Mammary epithelial cell (primary cell): ENCODE measurements at regions not wholly inside any gene's neighbourhood (a gene's known extent, or its start where the extent isn't known, plus 50 kb on each side); places are given as distances from the start of the nearest gene placed in this dataset.

Source experiments
- CTCF ChIP-seq, 2 donors: IDR thresholded peaks in 1 of 2; conservative IDR thresholded peaks in 1 of 2; 2 replicates each; pipeline ENCODE4 v1.5.1; 2011 to 2012; ENCODE audit warnings: inconsistent platforms in 2 of 2, low read length in 2 of 2, mild to moderate bottlenecking in 2 of 2, control low read depth in 1 of 2, low read depth in 1 of 2; ENCODE audit not compliant: insufficient read depth in 1 of 2; ENCODE audit errors: extremely low read depth in 1 of 2
- EZH2 ChIP-seq: IDR thresholded peaks from 2 replicates; pipeline ENCODE4 v1.6.1; 2012; ENCODE audit warnings: low read length, inconsistent platforms, borderline replicate concordance

DNA sequence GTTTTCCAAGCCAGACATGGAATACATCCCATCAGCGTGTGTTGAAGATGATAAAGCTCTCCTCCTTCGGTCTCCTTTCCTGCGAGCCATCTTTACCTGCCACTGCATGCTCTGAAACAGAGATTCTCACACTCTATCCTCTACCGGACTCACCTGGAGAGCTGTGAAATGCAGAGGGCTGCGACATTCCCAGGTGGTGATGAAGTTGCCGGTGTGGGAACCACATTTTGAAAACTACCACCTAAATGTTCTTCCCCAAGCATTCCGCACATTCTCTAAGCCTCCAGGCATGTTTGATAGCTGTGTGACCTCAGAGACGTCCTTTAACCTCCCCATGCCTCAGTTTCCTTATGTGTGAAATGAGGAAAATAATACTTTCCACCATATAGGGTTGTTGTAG lies 226.2 kb upstream of the RAB6C start:
- TF ChIP-seq CTCF (conservative IDR thresholded peaks at IDR 0.05 in 1 of 2, IDR thresholded peaks at IDR 0.05 in 1 of 2; ENCODE audit: extremely low read depth in 1 of 2, insufficient read depth in 1 of 2, low read depth in 1 of 2, low read length in 2 of 2) (no peak), EZH2 (no peak)
